K562 (cell line): ENCODE measurements at regions not wholly inside any gene's neighbourhood (a gene's known extent, or its start where the extent isn't known, plus 50 kb on each side); places are given as distances from the start of the nearest gene placed in this dataset.
A peak's percentile ranks its signal among the peaks of the same experiment; 100 is the strongest.

Experiments used
- ARHGAP35 ChIP-seq: fragments of 450-650 bp; IDR thresholded peaks from 2 replicates; pipeline ENCODE4 v1.6.1; 2018; ENCODE audit not compliant: partially characterized antibody
- BCOR ChIP-seq: fragments of 450-650 bp; IDR thresholded peaks from 2 replicates; pipeline ENCODE4 v1.6.1; 2016
- E4F1 ChIP-seq: fragments of 250-450 bp; sonication (Bioruptor Pico); IDR thresholded peaks from 2 replicates; pipeline ENCODE4 v1.5.0; 2021; ENCODE audit warnings: mild to moderate bottlenecking, borderline replicate concordance
- HMGN3 ChIP-seq: IDR thresholded peaks from 2 replicates; pipeline ENCODE4 v1.6.1; 2011; ENCODE audit warnings: borderline replicate concordance, low read depth, mild to moderate bottlenecking, mixed read lengths, low read length; ENCODE audit not compliant: insufficient read length; ENCODE audit errors: extremely low read depth
- LARP7 ChIP-seq: fragments of 450-650 bp; IDR thresholded peaks from 2 replicates; pipeline ENCODE4 v1.6.1; 2016
- NFXL1 ChIP-seq: fragments of 450-650 bp; formaldehyde crosslinking; IDR thresholded peaks from 2 replicates; pipeline ENCODE4 v1.4.0; 2021; ENCODE audit warnings: mild to moderate bottlenecking
- PATZ1 ChIP-seq: fragments of 250-450 bp; sonication (Bioruptor Pico); IDR thresholded peaks from 2 replicates; pipeline ENCODE4 v1.5.0; 2020; ENCODE audit warnings: mild to moderate bottlenecking, borderline replicate concordance
- PHB2 ChIP-seq: fragments of 450-650 bp; IDR thresholded peaks from 2 replicates; pipeline ENCODE4 v1.6.1; 2017; ENCODE audit warnings: low read depth
- SREBF2 ChIP-seq: sonication (generic); formaldehyde crosslinking; IDR thresholded peaks from 2 replicates; pipeline ENCODE4 v1.4.0; 2020; ENCODE audit warnings: mild to moderate bottlenecking, missing genetic modification reagents
- THAP12 ChIP-seq: fragments of 250-450 bp; sonication (Bioruptor Pico); IDR thresholded peaks from 2 replicates; pipeline ENCODE4 v1.9.0; 2021; ENCODE audit warnings: mild to moderate bottlenecking, inconsistent platforms
- TRIM24 ChIP-seq, 2 experiments: fragments of 450-650 bp; IDR thresholded peaks; 2 replicates each; pipeline ENCODE4 v1.6.1; 2016
- ZC3H4 ChIP-seq: sonication (generic); formaldehyde crosslinking; IDR thresholded peaks from 2 replicates; pipeline ENCODE4 v1.9.0; 2021; ENCODE audit warnings: missing genetic modification reagents, borderline replicate concordance
- ZNF24 ChIP-seq: fragments of 450-650 bp; IDR thresholded peaks from 2 replicates; pipeline ENCODE4 v1.6.1; 2016
- ZNF280B ChIP-seq: fragments of 250-450 bp; sonication (Bioruptor Pico); IDR thresholded peaks from 2 replicates; pipeline ENCODE4 v1.5.1; 2021; ENCODE audit warnings: mild to moderate bottlenecking
- ZNF830 ChIP-seq: fragments of 250-450 bp; sonication (Bioruptor Pico); IDR thresholded peaks from 2 replicates; pipeline ENCODE4 v1.5.0; 2021; ENCODE audit warnings: mild to moderate bottlenecking
- TF ChIP-seq, protein P1 (sequence below): fragments of 450-650 bp; IDR thresholded peaks from 2 replicates; pipeline ENCODE4 v1.6.1; 2016; ENCODE audit warnings: antibody characterized with exemption

GRCh38 chr3:34261001-34261385 lies 462.6 kb downstream of the PDCD6IP start (continued):
- TF ChIP-seq, protein P1, sequence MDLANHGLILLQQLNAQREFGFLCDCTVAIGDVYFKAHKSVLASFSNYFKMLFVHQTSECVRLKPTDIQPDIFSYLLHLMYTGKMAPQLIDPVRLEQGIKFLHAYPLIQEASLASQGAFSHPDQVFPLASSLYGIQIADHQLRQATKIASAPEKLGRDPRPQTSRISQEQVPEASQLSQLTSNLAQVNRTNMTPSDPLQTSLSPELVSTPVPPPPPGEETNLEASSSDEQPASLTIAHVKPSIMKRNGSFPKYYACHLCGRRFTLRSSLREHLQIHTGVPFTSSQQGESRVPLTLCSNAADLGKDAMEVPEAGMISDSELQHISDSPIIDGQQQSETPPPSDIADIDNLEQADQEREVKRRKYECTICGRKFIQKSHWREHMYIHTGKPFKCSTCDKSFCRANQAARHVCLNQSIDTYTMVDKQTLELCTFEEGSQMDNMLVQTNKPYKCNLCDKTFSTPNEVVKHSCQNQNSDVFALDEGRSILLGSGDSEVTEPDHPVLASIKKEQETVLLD: no peak
- TF ChIP-seq TRIM24 (IDR thresholded peaks at IDR 0.05) (no peak), PHB2 (no peak), ZC3H4 (CRISPR knock-in tag) (no peak), NFXL1 (CRISPR knock-in tag) (no peak), HMGN3 (no peak), THAP12 (CRISPR knock-in tag) (no peak), ZNF280B (CRISPR knock-in tag) (no peak), E4F1 (no peak), PATZ1 (CRISPR knock-in tag) (no peak), ARHGAP35 (no peak), SREBF2 (no peak), BCOR (no peak), ZNF24 (no peak), LARP7 (0 out of 2 replicates have a peak, but pooled peaks have one; percentile 18), ZNF830 (CRISPR knock-in tag) (no peak)
